IMR-90 (cell line): ENCODE measurements at regions not wholly inside any gene's neighbourhood (a gene's known extent, or its start where the extent isn't known, plus 50 kb on each side); places are given as distances from the start of the nearest gene placed in this dataset.

Source experiments
- ATAC-seq: fragments of 200-7000 bp; cut with Tn5 transposase; 2 replicates; pipeline ENCODE4 v1.9.1; 2020; ENCODE audit warnings: low read depth, mild to moderate bottlenecking, moderate library complexity
- BruUV-seq: library from RNA; stranded (reverse); fragments of 400-500 nt; replicated peaks from 2 replicates; lab custom pipeline; 2021; lab: Mats Ljungman, UMichigan
- CTCF ChIA-PET: fragments of 300-600 bp; formaldehyde crosslinking; extraction: SDS; loops from one replicate; lab custom pipeline; 2021; ENCODE audit warnings: antibody characterized with exemption; lab: Yijun Ruan, JAX
- POLR2A ChIA-PET: fragments of 300-600 bp; sonication (Branson Sonifier 250); formaldehyde crosslinking; loops from one replicate; lab custom pipeline; 2022; ENCODE audit warnings: antibody characterized with exemption; ENCODE audit not compliant: unreplicated experiment; lab: Charles Lee
- DNase-seq: peaks from one replicate; pipeline ENCODE4 v3.0.0; 2013
- H2AFZ ChIP-seq: replicated peaks from 2 replicates; pipeline ENCODE3; 2013; ENCODE audit warnings: low read length, mild to moderate bottlenecking; ENCODE audit not compliant: poor library complexity
- H2AK5ac ChIP-seq: 2 replicates; pipeline ENCODE4 v1.6.1; 2013; ENCODE audit warnings: low read depth, low read length, inconsistent platforms
- H2AK9ac ChIP-seq: replicated peaks from 2 replicates; pipeline ENCODE3; 2013; ENCODE audit warnings: mild to moderate bottlenecking, low read depth, low read length, moderate library complexity; ENCODE audit not compliant: poor library complexity
- H2BK120ac ChIP-seq: 2 replicates; pipeline ENCODE4 v1.6.1; 2013; ENCODE audit warnings: low read depth, low read length, inconsistent platforms
- H2BK15ac ChIP-seq: 3 replicates; pipeline ENCODE4 v1.6.1; 2013; ENCODE audit warnings: low read depth, low read length, inconsistent platforms
- H2BK20ac ChIP-seq: 2 replicates; pipeline ENCODE4 v1.6.1; 2013; ENCODE audit warnings: low read depth, mild to moderate bottlenecking, inconsistent platforms, low read length, moderate library complexity
- H2BK5ac ChIP-seq: 2 replicates; pipeline ENCODE4 v1.6.1; 2013; ENCODE audit warnings: mild to moderate bottlenecking, low read depth, low read length, inconsistent platforms; ENCODE audit not compliant: poor library complexity, severe bottlenecking
- H3K14ac ChIP-seq: replicated peaks from 2 replicates; pipeline ENCODE4 v1.6.1; 2013; ENCODE audit warnings: low read depth, low read length, inconsistent platforms
- H3K18ac ChIP-seq: 2 replicates; pipeline ENCODE4 v1.6.1; 2013; ENCODE audit warnings: low read depth, low read length, control low read depth
- H3K23ac ChIP-seq: 2 replicates; pipeline ENCODE4 v1.6.1; 2013; ENCODE audit warnings: low read depth, low read length, inconsistent platforms
- H3K27ac ChIP-seq: 2 replicates; pipeline ENCODE4 v1.5.1; 2013; ENCODE audit warnings: mild to moderate bottlenecking, control low read depth, low read length; ENCODE audit not compliant: insufficient read depth
- H3K27me3 ChIP-seq: 2 replicates; pipeline ENCODE4 v1.6.1; 2013; ENCODE audit warnings: low read length; ENCODE audit not compliant: control insufficient read depth, insufficient read depth
- H3K36me3 ChIP-seq: 2 replicates; pipeline ENCODE4 v1.6.1; 2013; ENCODE audit warnings: low read length, mixed read lengths; ENCODE audit not compliant: control insufficient read depth, insufficient read depth
- H3K4ac ChIP-seq: 2 replicates; pipeline ENCODE4 v1.6.1; 2013; ENCODE audit warnings: low read depth, low read length, inconsistent platforms
- H3K4me1 ChIP-seq: 2 replicates; pipeline ENCODE4 v1.6.1; 2013; ENCODE audit warnings: low read length, mixed read lengths; ENCODE audit not compliant: control insufficient read depth, insufficient read depth
- H3K4me2 ChIP-seq: 2 replicates; pipeline ENCODE4 v1.6.1; 2013; ENCODE audit warnings: low read depth, mild to moderate bottlenecking, control low read depth, low read length, moderate library complexity
- H3K4me3 ChIP-seq: 2 replicates; pipeline ENCODE4 v1.5.1; 2013; ENCODE audit warnings: low read depth, mild to moderate bottlenecking, control low read depth, low read length, moderate library complexity; ENCODE audit not compliant: insufficient read depth
- H3K56ac ChIP-seq: 2 replicates; pipeline ENCODE4 v1.6.1; 2013; ENCODE audit warnings: low read length, inconsistent platforms; ENCODE audit not compliant: insufficient read depth; ENCODE audit errors: extremely low read depth
- H3K79me1 ChIP-seq, 2 experiments: 2 replicates each; pipeline ENCODE4 v1.6.1; 2013; ENCODE audit warnings: low read length in 2 of 2, inconsistent platforms in 1 of 2, low read depth in 1 of 2
- H3K9ac ChIP-seq: 2 replicates; pipeline ENCODE4 v1.6.1; 2013; ENCODE audit warnings: low read depth, low read length, control low read depth
- H3K9me1 ChIP-seq: 2 replicates; pipeline ENCODE4 v1.6.1; 2013; ENCODE audit warnings: low read length, inconsistent platforms; ENCODE audit not compliant: insufficient read depth
- H3K9me3 ChIP-seq: 2 replicates; pipeline ENCODE4 v1.6.1; 2013; ENCODE audit warnings: low read length; ENCODE audit not compliant: control insufficient read depth, insufficient read depth
- H4K20me1 ChIP-seq: 2 replicates; pipeline ENCODE4 v1.6.1; 2013; ENCODE audit warnings: low read length, inconsistent platforms; ENCODE audit not compliant: insufficient read depth
- H4K5ac ChIP-seq: 2 replicates; pipeline ENCODE4 v1.6.1; 2013; ENCODE audit warnings: mild to moderate bottlenecking, low read depth, low read length, control low read depth
- H4K8ac ChIP-seq, 2 experiments: 2 replicates each; pipeline ENCODE4 v1.6.1; 2013; ENCODE audit warnings: low read depth in 2 of 2, low read length in 2 of 2, control low read depth in 1 of 2, inconsistent platforms in 1 of 2
- H4K91ac ChIP-seq: 2 replicates; pipeline ENCODE4 v1.6.1; 2013; ENCODE audit warnings: low read depth, low read length, inconsistent platforms; ENCODE audit not compliant: insufficient read depth
- BHLHE40 ChIP-seq: fragments of 150-350 bp; IDR thresholded peaks from 2 replicates; pipeline ENCODE4 v1.6.1; 2016; ENCODE audit warnings: mild to moderate bottlenecking, low read depth, low read length
- CEBPB ChIP-seq: IDR thresholded peaks from 2 replicates; pipeline ENCODE4 v1.6.1; 2012; ENCODE audit warnings: low read depth, low read length, improper control_type of control experiment
- CHD1 ChIP-seq: IDR thresholded peaks from 2 replicates; pipeline ENCODE4 v1.6.1; 2012; ENCODE audit warnings: low read depth, low read length, improper control_type of control experiment
- CTCF ChIP-seq: conservative IDR thresholded peaks from 2 replicates; pipeline ENCODE4 v1.5.1; 2012; ENCODE audit warnings: mild to moderate bottlenecking, low read depth, low read length, improper control_type of control experiment
- ELK1 ChIP-seq: fragments of 150-350 bp; IDR thresholded peaks from 2 replicates; pipeline ENCODE4 v1.6.1; 2016; ENCODE audit warnings: low read depth, mild to moderate bottlenecking, low read length, moderate library complexity, borderline replicate concordance
- FOS ChIP-seq: fragments of 150-350 bp; IDR thresholded peaks from 2 replicates; pipeline ENCODE4 v1.6.1; 2016; ENCODE audit warnings: low read depth, low read length
- MAFK ChIP-seq: IDR thresholded peaks from 2 replicates; pipeline ENCODE4 v1.6.1; 2012; ENCODE audit warnings: low read depth, low read length, improper control_type of control experiment
- MAZ ChIP-seq: IDR thresholded peaks from 2 replicates; pipeline ENCODE4 v1.6.1; 2012; ENCODE audit warnings: low read depth, mild to moderate bottlenecking, low read length, improper control_type of control experiment, moderate library complexity, borderline replicate concordance
- MXI1 ChIP-seq: IDR thresholded peaks from 2 replicates; pipeline ENCODE4 v1.6.1; 2012; ENCODE audit warnings: low read depth, mild to moderate bottlenecking, low read length, moderate library complexity, borderline replicate concordance
- NFE2L2 ChIP-seq: fragments of 150-350 bp; IDR thresholded peaks from 2 replicates; pipeline ENCODE4 v1.6.1; 2016; ENCODE audit warnings: low read depth, mild to moderate bottlenecking, low read length
- POLR2A ChIP-seq: IDR thresholded peaks from 2 replicates; pipeline ENCODE4 v1.6.1; 2012; ENCODE audit warnings: mild to moderate bottlenecking, low read depth, low read length
- RAD21 ChIP-seq: IDR thresholded peaks from 2 replicates; pipeline ENCODE4 v1.6.1; 2012; ENCODE audit warnings: low read length, improper control_type of control experiment
- RCOR1 ChIP-seq: IDR thresholded peaks from 2 replicates; pipeline ENCODE4 v1.6.1; 2012; ENCODE audit warnings: mild to moderate bottlenecking, low read length, improper control_type of control experiment; ENCODE audit not compliant: insufficient replicate concordance
- RFX5 ChIP-seq: IDR thresholded peaks from 2 replicates; pipeline ENCODE4 v1.8.0; 2012; ENCODE audit warnings: low read depth, mild to moderate bottlenecking, low read length, moderate library complexity
- SMC3 ChIP-seq: fragments of 150-350 bp; IDR thresholded peaks from 2 replicates; pipeline ENCODE4 v1.6.1; 2016; ENCODE audit warnings: low read depth, mild to moderate bottlenecking, antibody characterized with exemption, low read length, moderate library complexity
- USF2 ChIP-seq: fragments of 150-350 bp; IDR thresholded peaks from 2 replicates; pipeline ENCODE4 v1.6.1; 2017; ENCODE audit warnings: mild to moderate bottlenecking, antibody characterized with exemption, low read length, low read depth
- WGBS, 2 experiments: methylation state at CpG; one replicate each; pipeline versions ENCODE4 v1.1.5 to v1.1.7; 2013; ENCODE audit warnings: missing lambda C conversion rate in 2 of 2; ENCODE audit not compliant: insufficient read length in 1 of 2; ENCODE audit errors: extremely low coverage in 2 of 2; 5-methylcytosine and 5-hydroxymethylcytosine counted together
- dilution Hi-C: fragments of 300-500 bp; cut with HindIII; formaldehyde crosslinking; loops from one replicate; pipeline ENCODE4 v1.14.3; 2018; ENCODE audit warnings: low sequenced_read_pairs; ENCODE audit not compliant: unreplicated experiment
- in situ Hi-C: fragments of 300-500 bp; cut with MboI; formaldehyde crosslinking; loops from 3 replicates; pipeline ENCODE4 v1.14.3; 2019; ENCODE audit warnings: low sequenced_read_pairs, inconsistent platforms, mixed read lengths
- intact Hi-C: fragments of 100-400 bp; cut with micrococcal nuclease; formaldehyde crosslinking; loops from 2 replicates; pipeline ENCODE4 v1.10.0; 2022

GRCh38 chr5:93296338-93296737 is 284.7 kb downstream of the NR2F1-AS1 start:
- H2BK120ac ChIP-seq, result no peak overlapping the region
- in situ Hi-C loops, result no loop called here
- TF ChIP-seq USF2 (no peak), MAFK (no peak), MXI1 (no peak), CEBPB (no peak), POLR2A (no peak), MAZ (no peak), CHD1 (no peak), CTCF (no peak), SMC3 (no peak), ELK1 (no peak), RAD21 (no peak), FOS (no peak), RCOR1 (no peak), BHLHE40 (no peak), RFX5 (no peak), NFE2L2 (no peak)
- H3K4me1 ChIP-seq, result peaks cover 4% of the 10 kb centered on the region; the same call in 1 of the 2 replicates
- intact Hi-C loops, result no loop called here
- no peaks in the 10 kb centered on the region for H3K9me3 ChIP-seq
- H3K9me1 ChIP-seq, result no peaks in the 10 kb centered on the region
- H2BK20ac ChIP-seq, result no peak overlapping the region
- H3K4ac ChIP-seq, result no peak overlapping the region
- H4K91ac ChIP-seq, result no peak overlapping the region
- POLR2A ChIA-PET, result no interaction called here
- H2AK9ac ChIP-seq, result no peak overlapping the region
- no peaks in the 10 kb centered on the region for H3K79me1 ChIP-seq
- H3K9ac ChIP-seq, result no peak overlapping the region
- no peaks in the 10 kb centered on the region for H4K20me1 ChIP-seq
- peak; percentile 17 for DNase-seq
- CTCF ChIA-PET, result no interaction called here
- H2AK5ac ChIP-seq, result no peak overlapping the region
- no peak overlapping the region for H3K56ac ChIP-seq
- BruUV-seq, result no TSS peak
- no peak overlapping the region for H3K4me3 ChIP-seq
- dilution Hi-C loops, result no loop called here
- H2BK15ac ChIP-seq, result no peak overlapping the region
- H2AFZ ChIP-seq, result no peak overlapping the region
- H3K18ac ChIP-seq, result no peak overlapping the region
- no peak overlapping the region for H4K5ac ChIP-seq
- no peak overlapping the region for H3K14ac ChIP-seq
- no peak overlapping the region for H3K27ac ChIP-seq
- no peak overlapping the region for H4K8ac ChIP-seq
- no peak overlapping the region for H3K23ac ChIP-seq
- WGBS, 2 experiments, result 100% methylated on average over 1 of the region's 2 CpGs; no CpG with 5 or more reads in 1 of the 2 experiments
- ATAC-seq, result no peak
- H3K4me2 ChIP-seq, result no peak overlapping the region
- H2BK5ac ChIP-seq, result no peak overlapping the region
- H3K36me3 ChIP-seq, result no peaks in the 10 kb centered on the region
- H3K27me3 ChIP-seq, result no peaks in the 10 kb centered on the region
